Activated CD4-positive, alpha-beta T cell treated with anti-CD3 and anti-CD28 coated beads, Interleukin-2, Interleukin-4, amounts not matched to agents 100 ng/mL and 50 ng/mL, durations not matched to agents 16 hours and 8 hours (primary cell): ENCODE measurements at regions not wholly inside any gene's neighbourhood (a gene's known extent, or its start where the extent isn't known, plus 50 kb on each side); places are given as distances from the start of the nearest gene placed in this dataset.

Experiments
- DNase-seq: peaks from one replicate; pipeline ENCODE4 v3.0.0-alpha.2; 2020; ENCODE audit warnings: low spot score

DNA sequence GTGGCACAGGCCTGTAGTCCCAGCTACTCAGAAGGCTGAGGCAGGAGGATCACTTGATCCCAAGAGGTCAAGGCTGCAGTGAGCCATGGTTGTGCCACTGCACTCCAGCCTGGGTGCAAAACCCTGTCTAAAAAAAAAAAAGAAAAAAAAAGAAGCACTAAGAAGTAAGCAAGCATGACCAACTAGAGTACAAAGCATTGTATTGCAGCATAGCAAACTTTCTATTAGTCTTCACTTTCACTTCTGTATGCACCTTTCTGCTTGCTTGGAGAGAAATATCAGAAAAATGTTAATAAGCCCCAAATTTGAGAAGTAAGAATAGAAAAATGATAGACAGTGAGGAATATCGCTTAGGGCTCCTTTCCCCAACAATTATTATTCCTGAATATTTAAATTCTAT lies 497.7 kb upstream of the WWC1 start:
- DNase-seq = no peak

DNA sequence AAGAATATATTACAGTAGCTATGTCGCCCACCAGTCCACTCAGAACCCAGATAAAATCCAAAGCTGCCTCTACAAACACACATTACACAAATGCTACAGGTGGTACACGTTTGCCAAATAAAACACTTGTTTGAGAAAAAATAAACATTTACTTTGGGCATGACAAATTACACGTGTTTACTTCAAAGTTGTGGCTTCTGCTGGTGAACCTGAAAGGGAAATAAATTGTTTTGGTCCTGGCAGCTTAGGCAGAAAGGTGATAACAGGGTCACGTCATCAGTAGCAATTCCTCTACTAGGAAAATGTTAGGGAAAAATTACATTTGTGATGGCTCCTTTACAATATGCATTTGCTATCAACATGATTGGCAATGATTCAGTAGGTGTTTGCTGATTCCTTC lies 497.3 kb upstream of the WWC1 start:
- DNase-seq = no peak

DNA sequence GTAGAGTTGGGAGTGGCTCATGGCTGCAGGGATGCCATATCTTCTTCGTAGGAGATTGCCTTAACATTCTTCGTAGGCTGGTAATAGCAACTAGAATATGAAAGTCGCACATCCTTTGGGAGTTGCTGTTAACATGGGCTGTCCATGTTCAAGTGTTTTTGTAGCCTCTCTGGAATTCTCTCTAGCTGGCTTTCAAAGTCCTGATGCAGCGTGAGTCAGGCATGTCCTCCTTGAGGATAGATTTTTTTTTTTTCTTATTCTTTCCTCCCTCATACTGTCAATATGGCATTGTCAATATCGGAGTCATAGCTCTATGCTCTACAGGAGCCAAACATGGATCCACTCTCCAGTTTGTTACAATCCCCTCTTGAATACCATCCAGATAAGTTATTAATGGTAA lies 494.8 kb upstream of the WWC1 start:
- no peak for DNase-seq

DNA sequence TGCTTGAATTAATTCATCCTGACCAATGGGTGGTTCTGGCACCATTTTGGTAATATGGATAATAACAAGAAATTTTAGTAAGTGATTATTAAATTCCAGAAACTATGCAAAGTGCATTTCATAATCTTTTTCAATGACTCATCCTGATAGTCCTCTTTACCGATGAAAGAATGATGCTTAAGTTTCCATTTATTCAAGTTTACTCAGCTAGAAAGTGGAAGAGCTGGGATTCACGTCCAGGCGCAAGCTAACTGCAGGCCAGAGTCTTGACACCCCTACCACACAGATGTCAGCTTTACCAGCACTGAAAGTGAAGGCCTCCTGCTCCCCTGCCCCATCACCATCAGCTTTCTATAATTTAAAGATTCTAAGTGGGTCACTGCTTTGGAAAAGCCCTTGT lies 493.5 kb upstream of the WWC1 start:
- no peak for DNase-seq

DNA sequence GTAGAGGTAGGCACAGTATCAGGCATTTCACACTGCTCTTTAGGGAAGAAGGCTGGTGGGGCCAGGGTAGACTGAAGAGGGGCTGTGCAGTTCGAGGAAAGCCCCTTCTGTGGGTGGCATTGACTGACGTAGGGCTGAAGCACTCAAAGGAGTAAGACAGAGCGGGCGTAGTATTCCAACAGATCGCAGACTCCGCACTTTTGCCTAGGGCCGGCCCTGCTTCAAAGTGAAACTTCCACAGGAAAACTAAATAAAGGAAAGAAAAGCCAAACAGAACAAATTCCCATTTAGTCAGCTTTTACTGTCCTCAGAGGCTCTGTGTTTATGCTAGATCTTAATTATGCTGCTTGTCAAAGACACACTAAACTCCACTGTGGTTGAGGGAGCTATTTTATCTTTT lies 493.0 kb upstream of the WWC1 start:
- no peak for DNase-seq

DNA sequence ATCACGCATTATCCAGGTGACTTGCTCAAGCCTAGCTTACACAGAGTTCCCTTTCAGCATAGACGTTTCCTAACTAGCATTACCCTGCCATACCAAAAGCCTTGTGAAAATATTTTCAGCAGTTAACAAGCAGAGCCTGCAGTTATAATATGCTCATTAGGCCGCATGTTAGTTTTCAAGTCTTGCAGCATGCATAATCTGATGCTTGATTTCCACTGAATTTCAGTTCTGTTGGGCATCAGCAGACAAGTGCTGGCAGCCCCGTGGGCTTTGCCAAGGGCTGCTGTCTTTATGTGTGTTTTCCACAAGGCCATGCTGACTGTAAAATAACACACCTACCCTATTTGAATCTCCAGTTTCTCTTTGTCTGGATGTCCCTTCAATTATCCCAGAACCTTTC lies 491.0 kb upstream of the WWC1 start:
- DNase-seq = no peak

DNA sequence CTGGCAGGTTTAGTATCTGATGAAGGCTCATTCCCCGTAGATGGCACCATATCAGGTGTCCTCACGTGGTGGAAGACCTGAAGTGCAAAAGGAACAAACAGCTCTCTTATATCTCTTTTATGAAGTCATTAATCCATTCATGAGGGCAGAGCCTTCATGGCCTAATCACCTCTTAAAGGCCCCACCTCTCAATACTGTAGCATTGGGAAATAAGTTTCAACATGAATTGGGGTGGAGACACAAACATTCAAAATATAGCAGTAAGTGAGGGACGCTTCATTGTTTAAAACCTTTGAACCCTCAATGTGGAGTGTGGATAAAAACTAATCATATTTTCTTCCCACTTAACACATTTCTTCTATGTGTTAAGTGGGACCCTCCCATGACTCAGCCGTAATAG lies 489.4 kb upstream of the WWC1 start:
- no peak for DNase-seq

DNA sequence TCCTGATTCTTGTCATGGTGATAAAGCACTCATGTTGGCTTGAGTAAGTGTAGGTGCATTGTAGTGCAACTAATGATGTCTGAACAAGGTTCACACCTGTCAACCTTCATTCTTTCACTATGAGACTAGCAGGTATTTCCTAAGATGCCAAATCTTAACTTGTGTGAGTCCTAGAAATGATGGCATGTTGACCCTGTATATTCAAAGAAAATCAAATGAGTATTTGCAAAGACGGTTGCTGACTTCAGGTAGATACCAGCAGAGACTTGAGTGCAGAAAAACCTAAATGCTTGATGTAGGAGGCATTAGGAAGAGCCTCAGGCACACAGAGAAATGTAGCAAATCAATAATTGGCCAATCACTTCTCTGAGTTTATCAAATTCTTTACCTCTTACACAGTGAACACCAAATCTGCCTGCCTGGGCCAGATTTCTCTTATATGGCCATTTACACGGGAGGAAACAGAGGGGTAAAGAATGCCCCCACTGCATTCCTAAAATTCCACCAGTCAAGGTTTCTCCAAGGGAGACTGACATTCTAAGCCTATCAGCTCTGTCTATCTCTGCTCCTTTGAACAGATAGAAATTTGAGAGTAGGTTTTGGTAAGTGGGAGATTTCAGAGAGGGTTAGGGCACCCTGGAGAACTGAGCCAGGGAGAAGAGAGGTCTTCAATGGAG lies 488.6 kb upstream of the WWC1 start:
- no peak for DNase-seq

DNA sequence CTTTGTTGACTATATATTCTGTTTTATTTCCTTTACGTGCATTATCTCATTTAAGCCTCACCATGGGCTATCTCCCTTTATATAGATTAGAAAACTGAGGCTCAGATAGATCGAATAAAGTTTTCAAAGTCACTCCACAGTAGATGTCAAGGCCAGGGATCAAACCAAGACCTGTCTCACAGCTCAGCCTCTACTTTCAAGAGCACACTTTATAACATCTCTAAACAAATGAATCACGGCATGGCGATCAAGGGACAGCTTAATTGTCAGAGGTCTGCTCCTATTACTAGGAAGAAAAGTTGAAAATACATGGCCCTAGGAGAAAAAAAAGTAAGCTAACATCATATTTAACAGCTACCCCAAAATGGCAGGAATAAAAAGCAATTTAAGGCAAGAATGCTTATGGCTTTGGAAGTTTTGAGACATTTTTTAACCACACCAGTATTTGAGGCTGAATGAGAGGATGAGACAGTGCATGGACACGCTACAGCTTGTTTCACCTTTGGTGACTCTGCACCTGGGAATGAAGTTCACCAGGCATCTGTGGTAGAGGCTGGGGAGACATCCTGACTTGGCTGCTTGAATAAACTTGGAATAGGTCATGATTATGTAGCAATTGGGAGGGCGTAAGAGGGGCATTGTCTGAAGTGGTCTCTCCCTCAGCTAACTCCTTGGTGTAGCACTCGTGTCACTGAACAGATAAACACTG lies 486.8 kb upstream of the WWC1 start:
- DNase-seq = no peak

DNA sequence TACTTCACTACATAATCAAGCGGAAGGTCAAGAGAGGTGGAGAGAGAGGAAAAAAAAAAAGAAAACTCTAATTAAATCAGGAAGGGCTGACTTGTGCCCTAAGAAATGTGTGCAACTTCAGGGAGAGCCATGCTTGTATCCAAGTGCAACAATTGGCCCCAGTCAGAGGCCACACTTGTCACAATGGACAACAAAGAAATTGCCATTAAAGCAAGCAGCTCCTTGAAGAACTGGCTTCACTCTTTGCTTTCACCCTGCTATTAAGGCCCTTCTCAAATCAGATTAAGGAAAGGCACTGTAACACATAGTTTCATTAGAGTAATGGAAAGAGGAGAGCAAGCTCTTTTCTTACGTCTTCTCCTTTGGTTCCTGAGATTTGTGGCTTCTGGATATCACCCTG lies 480.9 kb upstream of the WWC1 start:
- no peak for DNase-seq

DNA sequence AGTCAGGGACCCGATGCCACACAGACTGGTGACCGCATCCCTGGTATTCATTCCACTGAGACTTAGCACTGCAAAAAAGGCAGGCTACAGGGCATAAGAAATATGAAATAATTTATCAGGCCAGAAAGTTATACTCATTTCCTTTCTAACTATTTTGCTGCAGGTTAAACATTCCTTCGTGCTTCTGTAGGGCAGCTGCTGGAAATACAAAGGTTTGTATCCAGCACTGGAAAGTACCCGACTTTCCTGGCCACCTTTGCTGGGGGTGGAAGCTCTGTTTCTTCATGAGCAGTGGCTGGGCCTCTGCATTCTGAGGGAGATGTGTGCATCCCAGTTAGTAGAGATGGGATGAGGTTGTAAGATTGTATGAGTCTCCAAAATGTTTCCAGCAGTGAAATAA lies 478.6 kb upstream of the WWC1 start:
- no peak for DNase-seq

DNA sequence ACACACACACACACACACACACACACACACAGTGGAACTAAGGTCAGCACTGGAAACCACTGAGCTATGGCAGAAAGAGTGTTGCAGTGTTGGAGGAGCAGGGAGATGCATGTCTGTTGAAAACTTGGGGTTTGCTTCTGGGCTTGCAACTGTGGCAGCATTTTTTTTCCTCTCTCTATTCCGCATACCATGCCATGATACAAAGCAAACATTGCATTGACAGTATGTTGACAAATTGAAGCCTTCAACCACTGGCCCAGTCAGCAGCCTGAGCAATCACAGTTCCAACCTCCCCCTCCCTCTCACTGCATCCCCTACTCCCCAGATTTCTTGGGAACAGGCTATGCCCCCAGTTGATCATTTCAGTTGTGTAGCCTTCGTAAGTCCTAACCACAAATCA lies 478.1 kb upstream of the WWC1 start:
- DNase-seq = no peak

DNA sequence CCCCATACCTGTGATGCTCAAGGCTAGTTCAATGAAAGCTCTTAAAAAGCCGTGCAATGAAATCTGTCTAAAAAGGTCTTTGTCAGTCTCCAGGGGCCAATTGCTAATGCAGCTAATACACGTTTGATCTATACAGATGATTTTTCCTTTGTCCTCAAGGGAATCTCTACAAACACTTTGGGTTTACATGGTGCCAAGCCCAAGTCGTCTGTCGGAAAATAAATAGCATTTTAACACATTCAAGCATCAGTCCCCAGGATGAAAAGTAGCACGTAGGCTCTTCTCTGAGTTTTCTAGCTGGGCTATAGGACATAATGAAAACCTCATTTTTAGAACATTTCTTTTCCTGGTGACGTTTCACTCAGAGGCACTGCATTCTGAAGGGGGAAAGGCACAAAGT lies 477.4 kb upstream of the WWC1 start:
- DNase-seq = no peak

DNA sequence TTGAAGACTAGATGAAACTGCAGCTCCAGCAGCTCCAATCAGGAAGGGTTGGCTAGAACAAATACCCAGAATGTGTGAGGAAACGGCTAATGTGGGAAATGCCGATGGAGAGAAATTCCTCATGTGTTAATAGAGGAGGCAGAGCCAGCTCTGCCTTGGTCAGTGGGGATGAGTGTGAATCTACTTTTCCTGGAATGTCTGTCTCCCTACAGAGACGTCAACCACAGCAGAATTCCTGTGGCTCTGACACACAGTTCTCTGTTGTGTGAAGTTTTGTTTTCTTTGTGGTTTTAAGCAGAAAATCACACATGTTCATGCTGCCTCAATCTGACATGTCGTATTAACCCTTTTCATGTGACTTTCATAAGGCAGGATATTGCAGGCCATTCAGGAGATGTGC lies 476.6 kb upstream of the WWC1 start:
- no peak for DNase-seq

DNA sequence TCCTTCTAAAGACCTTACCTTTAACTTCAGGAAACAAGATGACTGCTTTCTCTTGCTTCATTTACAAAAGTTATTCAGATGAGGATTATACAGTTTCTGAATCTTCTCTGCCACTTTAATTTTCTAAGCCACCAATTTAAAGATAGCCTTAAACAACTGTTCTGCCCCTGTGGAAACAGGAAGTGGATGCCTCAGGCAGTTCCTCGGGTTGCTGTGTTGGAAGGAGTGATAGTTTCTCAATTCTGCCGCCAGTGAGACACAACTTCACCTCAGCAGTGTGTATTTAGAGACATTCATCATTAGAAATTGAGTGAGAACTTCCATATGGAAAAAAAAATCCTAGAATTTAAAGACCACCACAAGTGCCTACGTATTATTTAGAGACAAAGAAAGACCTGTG lies 475.1 kb upstream of the WWC1 start:
- no peak for DNase-seq

DNA sequence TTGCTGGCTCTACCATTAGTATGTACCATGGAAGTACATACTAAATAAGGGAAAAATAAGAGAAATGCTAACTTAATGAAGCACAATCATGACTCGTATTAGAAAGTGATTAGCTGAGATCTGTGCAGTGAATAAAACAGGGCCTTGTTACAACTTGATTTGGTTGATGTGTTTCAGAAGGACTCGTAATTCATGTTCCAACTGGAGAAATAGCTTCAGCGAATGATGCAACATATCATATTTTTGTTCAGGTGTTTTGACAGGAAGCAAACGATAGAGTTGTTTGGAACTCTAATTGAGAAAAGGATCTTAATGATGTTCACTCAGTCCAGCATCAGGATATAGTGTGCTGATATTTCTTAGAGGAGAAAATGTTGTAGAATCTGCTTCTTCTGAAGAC lies 474.6 kb upstream of the WWC1 start:
- no peak for DNase-seq

DNA sequence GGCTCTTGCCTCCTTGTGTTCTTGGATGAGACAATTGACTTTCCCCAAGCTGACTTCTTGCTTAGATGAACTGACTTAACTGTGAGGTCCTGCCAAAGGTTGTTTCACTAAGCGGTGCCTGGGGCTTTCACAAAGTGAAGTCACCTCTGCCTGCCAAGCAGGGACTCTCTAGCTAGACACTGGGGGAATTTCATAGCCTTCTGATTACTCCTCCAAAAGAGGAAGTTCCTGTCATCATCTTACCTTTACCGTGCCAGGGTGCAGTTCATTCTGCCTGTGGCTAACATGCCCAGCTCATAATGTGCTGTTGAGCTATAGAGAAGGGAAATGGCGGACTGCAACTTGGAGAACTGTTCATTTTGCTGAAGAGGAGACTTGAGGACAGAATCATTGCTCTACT lies 472.0 kb upstream of the WWC1 start:
- no peak for DNase-seq

DNA sequence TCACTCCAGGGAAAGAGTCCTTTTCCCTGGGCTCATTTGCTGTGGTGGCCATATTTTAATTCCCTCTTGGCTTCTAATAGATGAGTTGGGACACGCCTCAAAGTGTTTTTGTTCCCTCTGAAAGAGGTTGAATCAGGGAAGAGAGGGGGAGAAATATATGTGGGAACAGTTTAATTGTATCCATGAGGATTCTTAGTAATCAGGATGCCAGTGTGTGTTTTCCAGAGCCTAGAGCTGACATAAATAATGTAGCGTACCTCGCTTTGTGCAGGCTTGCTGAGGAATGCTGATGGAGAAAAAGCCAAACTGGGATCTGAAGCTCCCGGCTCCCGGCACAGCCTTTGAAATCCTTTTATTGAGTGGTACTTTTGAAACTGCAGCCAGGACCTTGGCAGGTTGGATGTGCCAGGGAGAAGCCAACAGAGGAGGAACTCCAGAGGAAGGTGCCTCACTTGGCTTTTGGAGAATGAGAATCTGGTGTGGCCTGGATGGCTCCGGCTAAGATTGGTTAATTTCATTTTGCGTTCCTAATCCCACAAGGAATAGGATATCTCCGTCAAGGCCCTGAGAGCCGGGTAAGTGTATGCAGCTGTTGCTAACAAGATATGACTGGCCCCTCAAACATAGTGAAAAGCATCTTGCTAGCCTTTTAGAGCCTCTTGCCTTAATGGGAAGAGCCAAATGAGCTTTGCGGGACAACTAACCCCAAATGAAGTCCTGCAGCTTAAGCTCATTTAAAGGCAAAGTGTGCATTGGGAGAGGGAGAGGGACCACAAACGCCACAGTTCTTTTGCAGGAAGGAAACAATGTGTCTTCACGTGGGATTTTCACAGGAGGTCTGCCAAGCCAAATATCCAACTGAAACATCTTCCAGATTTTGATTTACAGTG lies 471.1 kb upstream of the WWC1 start:
- no peak for DNase-seq

DNA sequence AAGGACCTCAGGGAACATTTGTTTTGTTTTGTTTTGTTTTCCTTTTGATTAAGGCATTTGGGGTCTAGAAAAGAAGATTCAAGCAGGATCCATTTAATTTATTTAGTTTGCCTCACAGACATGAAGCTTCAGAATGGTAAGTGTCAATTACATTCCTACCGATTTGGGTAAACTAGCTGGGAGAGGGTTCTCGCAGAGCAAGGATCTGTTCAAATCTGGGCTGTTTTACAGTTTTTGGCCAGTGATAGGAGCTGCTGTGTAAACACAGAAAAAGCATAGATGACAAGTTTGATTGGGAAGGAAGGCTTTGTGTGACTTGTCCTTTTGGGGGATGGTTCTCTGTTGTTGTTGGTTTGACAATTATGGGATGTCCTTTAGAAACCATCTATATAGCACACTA lies 470.3 kb upstream of the WWC1 start:
- DNase-seq = no peak

DNA sequence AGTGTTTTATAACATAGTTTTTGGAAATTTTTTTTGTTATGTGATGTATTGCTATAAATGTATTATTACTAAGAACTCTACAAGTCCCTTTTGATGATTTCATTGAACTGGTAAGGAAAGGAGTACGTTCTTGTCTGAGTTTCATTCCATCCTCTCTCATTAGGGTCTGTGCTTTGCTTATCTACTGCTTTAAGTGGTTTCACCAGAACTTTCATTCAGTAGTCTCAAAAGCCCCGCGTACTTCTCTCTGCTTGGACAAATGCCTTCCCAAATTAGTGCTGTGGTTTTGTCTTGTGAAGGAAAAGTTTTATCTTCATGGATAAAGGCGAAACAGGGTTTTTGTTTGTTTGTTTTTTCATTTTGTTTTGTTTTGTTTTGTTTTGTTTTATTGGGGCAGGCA lies 469.8 kb upstream of the WWC1 start:
- no peak for DNase-seq

DNA sequence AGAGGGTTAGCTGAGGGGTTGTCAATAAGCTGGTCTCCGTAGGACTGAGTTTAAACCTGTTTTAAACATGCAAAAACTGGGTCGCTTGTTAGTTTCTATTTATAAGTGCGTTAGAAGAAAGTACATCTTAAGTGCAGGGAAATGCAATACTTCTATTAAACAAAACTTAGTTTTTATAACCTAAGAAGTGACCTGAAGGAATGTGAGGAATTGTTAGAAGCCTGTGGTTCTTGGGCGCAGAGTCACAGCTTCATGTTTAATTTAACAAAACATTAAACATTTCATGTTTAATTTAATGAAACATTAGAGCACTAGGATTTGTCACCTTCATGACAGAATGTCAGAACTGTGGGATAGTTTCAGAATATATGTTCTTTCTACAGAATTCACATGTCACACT lies 469.2 kb upstream of the WWC1 start:
- no peak for DNase-seq

DNA sequence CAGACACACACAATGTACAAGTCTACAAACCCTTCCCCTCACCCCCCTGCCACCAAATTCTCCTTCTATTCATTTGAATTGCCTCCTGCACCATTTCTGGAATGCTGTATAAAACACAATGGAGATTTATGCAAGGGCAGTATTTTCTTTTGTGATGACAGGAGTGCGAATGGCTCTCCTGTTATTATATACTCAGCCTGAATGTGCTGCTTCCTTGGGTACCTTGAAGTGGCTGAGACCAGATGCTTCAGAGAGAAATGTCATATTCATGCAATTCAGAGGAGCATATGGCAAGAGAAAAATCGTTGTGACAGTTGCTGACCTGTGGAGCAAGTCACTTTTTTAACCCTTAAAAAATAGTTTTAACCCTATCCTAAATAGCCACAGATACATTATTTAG lies 468.0 kb upstream of the WWC1 start:
- no peak for DNase-seq

DNA sequence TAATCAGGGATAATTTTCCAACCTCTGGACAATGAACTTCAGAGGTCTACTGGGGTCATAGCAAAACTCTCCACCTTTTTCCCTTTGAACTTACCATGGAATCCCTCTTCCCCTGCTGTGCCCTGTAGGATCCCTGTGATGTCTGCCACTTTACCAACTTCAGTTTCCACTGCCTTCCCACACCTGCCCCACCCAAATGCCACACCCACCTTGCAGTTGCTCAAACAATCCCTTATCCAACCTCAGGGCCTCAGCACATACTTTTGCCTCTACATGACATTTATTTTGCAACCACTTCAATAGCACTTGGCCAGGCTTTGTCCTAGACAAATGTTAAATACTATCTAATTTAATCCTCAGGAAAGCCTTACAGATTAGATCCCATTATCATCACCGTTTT lies 463.7 kb upstream of the WWC1 start:
- no peak for DNase-seq
